ENCODE measurements at regions not wholly inside any gene's neighbourhood (a gene's known extent, or its start where the extent isn't known, plus 50 kb on each side); places are given as distances from the start of the nearest gene placed in this dataset.

- TF ChIP-seq, protein P1, sequence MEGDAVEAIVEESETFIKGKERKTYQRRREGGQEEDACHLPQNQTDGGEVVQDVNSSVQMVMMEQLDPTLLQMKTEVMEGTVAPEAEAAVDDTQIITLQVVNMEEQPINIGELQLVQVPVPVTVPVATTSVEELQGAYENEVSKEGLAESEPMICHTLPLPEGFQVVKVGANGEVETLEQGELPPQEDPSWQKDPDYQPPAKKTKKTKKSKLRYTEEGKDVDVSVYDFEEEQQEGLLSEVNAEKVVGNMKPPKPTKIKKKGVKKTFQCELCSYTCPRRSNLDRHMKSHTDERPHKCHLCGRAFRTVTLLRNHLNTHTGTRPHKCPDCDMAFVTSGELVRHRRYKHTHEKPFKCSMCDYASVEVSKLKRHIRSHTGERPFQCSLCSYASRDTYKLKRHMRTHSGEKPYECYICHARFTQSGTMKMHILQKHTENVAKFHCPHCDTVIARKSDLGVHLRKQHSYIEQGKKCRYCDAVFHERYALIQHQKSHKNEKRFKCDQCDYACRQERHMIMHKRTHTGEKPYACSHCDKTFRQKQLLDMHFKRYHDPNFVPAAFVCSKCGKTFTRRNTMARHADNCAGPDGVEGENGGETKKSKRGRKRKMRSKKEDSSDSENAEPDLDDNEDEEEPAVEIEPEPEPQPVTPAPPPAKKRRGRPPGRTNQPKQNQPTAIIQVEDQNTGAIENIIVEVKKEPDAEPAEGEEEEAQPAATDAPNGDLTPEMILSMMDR (IDR thresholded peaks at IDR 0.05): no peak
- TF ChIP-seq POLR2A (IDR thresholded peaks at IDR 0.05) (no peak), POLR2AphosphoS5 (IDR thresholded peaks at IDR 0.05) (no peak)
These were observed 136.8 kb upstream of the ADRA1B start for GRCh38 chr5:159779481-159779880.
